Erythroblast (primary cell): ENCODE measurements at regions not wholly inside any gene's neighbourhood (a gene's known extent, or its start where the extent isn't known, plus 50 kb on each side); places are given as distances from the start of the nearest gene placed in this dataset.

Experiments
- DNase-seq, 2 experiments: peaks; one replicate each; lab custom pipeline; 2025; lab: John Stamatoyannopoulos, UW
- GATA1 ChIP-seq: IDR thresholded peaks from 2 replicates; pipeline ENCODE4 v1.6.1; 2011; ENCODE audit warnings: low read depth, mild to moderate bottlenecking, control low read depth, low read length, moderate library complexity
- POLR2A ChIP-seq: IDR thresholded peaks from 2 replicates; pipeline ENCODE4 v1.6.1; 2011; ENCODE audit warnings: mild to moderate bottlenecking, low read length

- no peak for DNase-seq
- TF ChIP-seq GATA1 (no peak), POLR2A (no peak)
Measured at GRCh38 chr1:5296557-5297179, 642.3 kb downstream of the AJAP1 start.

- DNase-seq, result no peak
- TF ChIP-seq GATA1, result no peak
- TF ChIP-seq POLR2A, result no peak
Measured at GRCh38 chr1:5296095-5296494, 641.7 kb downstream of the AJAP1 start.

- no peak for DNase-seq
- TF ChIP-seq POLR2A (no peak), GATA1 (no peak)
Measured at GRCh38 chr1:5291889-5292288, 637.5 kb downstream of the AJAP1 start.

GRCh38 chr1:5287178-5288150 is 633.1 kb downstream of the AJAP1 start:
- no peak for TF ChIP-seq POLR2A
- TF ChIP-seq GATA1, result no peak
- DNase-seq, result no peak

- DNase-seq, result peak in 1 of 2 experiments; percentile 4
- TF ChIP-seq POLR2A, result no peak
- no peak for TF ChIP-seq GATA1
Measured at GRCh38 chr1:5286244-5286643, 631.8 kb downstream of the AJAP1 start.

DNA sequence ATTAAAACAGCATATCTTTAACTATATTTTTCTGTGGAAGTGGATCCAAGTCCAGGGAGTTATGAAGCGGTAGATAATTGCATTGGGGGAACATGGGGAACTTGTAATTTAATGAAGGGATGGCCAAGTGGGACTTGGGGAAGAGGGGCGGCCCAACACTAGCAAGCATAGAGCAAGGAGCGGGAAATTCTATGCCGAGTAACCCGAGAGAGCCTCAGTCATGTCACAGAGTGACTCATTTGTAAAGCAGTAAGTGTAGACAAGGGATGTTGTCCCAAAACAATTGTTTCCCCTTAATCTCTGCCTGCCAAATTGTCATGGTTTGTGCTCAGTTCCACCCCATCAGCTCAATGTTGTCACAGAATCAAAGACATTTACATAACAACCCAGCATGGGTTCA is 620.1 kb downstream of the AJAP1 start:
- DNase-seq, result no peak
- no peak for TF ChIP-seq POLR2A
- TF ChIP-seq GATA1, result no peak

DNA sequence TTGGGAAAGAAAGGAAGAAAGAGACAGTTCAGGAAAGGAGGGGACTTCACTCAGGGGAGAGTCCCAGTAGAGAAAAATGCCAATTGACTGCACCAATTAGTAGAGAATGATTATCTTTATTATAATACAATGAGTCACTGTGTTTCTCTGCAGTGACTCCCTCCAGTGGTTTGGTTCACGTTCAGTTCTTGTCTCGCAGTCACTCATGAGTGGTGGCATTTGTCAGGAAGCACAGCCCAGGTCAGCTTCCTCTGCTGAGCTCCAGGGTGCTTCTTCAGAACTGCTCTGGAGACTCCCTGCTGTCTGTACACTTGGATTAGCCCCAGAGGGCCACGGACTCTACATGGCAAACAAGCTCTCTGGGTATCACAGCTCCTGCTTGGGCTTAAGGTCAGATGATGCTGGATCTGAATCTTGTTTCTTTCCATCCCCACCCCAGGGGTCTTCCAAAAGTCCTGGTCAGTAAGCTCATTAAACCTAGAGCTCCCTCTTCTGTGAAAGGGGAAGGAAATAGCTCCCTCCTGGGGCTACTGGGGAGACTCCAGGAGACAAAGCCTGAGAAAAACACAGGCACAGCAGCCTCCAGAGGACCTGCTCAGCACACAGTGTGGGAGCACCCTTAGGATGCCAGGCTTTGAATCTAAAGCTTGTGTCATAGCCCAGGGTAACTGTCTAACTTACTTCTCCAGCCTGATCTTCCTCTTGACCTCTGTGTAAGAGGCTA is 619.0 kb downstream of the AJAP1 start:
- TF ChIP-seq POLR2A, result no peak
- TF ChIP-seq GATA1, result no peak
- no peak for DNase-seq

GRCh38 chr1:5272325-5272724 is 617.9 kb downstream of the AJAP1 start:
- no peak for TF ChIP-seq POLR2A
- TF ChIP-seq GATA1, result no peak
- DNase-seq, result no peak

GRCh38 chr1:5271264-5271663 is 616.9 kb downstream of the AJAP1 start:
- DNase-seq, result no peak
- TF ChIP-seq GATA1 (no peak), POLR2A (no peak)

- TF ChIP-seq POLR2A, result no peak
- TF ChIP-seq GATA1, result no peak
- DNase-seq, result no peak
Measured at GRCh38 chr1:5269901-5270300, 615.5 kb downstream of the AJAP1 start.

GRCh38 chr1:5267603-5268235 is 613.3 kb downstream of the AJAP1 start:
- TF ChIP-seq GATA1, result no peak
- no peak for TF ChIP-seq POLR2A
- DNase-seq, result no peak

- TF ChIP-seq POLR2A (no peak), GATA1 (no peak)
- DNase-seq, result no peak
Measured at GRCh38 chr1:5265438-5266075, 611.1 kb downstream of the AJAP1 start.

DNA sequence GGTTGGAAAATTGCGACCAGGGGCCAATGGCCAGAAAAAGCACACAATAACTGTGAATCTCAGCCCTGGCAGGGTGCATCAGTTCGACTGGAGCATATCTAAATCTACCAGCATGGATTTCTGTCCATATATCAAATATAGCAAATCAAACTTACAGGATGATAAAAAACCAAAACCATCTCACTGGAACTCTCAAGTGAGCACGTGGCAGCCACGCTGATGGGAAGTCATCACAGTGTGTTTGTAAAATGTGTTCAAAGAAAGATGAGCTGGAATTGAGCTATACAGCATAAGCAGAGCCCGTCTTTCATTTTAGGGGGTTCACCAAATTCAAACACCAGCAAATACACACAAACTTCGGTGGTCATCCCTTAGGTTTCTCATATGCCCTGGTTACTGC is 610.1 kb downstream of the AJAP1 start:
- no peak for DNase-seq
- TF ChIP-seq GATA1, result no peak
- TF ChIP-seq POLR2A, result no peak

DNA sequence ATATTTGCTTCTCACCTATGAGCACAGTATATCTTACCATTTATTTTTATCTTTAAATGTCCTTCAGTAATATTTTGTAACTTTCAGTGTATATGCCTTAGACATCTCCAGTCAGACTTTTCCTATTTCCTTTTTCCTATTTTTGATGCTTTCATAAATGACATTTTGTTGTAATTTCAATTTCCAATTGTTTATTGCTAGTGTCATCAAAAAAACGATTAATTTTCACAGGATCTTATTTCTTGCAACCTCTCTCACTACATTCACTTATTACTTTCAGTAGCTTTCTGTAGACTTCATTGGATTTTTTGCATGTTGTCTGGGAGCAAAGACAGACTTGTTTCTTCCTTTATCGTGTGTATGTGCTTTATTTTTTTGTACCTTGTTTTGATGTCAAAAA is 602.4 kb downstream of the AJAP1 start:
- DNase-seq, result no peak
- no peak for TF ChIP-seq GATA1
- TF ChIP-seq POLR2A, result no peak
